IPS-15b (cell line): ENCODE measurements at regions not wholly inside any gene's neighbourhood (a gene's known extent, or its start where the extent isn't known, plus 50 kb on each side); places are given as distances from the start of the nearest gene placed in this dataset.
"Not testable (repeated sequence)": the region's sequence is repeated elsewhere in the genome, so short reads cannot be mapped to it uniquely, and the experiment has no call there.

Source experiments
- H3K27me3 ChIP-seq: one replicate; pipeline ENCODE4 v1.6.1; 2013; ENCODE audit warnings: low read length; ENCODE audit not compliant: control insufficient read depth, insufficient read depth
- H3K36me3 ChIP-seq: one replicate; pipeline ENCODE4 v1.6.1; 2013; ENCODE audit warnings: low read length; ENCODE audit not compliant: control insufficient read depth, insufficient read depth
- H3K4me1 ChIP-seq: one replicate; pipeline ENCODE4 v1.6.1; 2013; ENCODE audit warnings: mild to moderate bottlenecking, low read length; ENCODE audit not compliant: control insufficient read depth, insufficient read depth
- H3K4me3 ChIP-seq: one replicate; pipeline ENCODE4 v1.5.1; 2013; ENCODE audit warnings: low read depth, low read length
- H3K9ac ChIP-seq: one replicate; pipeline ENCODE4 v1.6.1; 2013; ENCODE audit warnings: low read depth, mild to moderate bottlenecking, low read length
- H3K9me3 ChIP-seq: one replicate; pipeline ENCODE4 v1.6.1; 2013; ENCODE audit warnings: mild to moderate bottlenecking, low read length; ENCODE audit not compliant: control insufficient read depth, insufficient read depth

- Histone ChIP-seq H3K4me3 (no peak overlapping the region), H3K9ac (no peak overlapping the region), H3K9me3 (no peaks in the 10 kb centered on the region), H3K4me1 (no peaks in the 10 kb centered on the region), H3K27me3 (no peaks in the 10 kb centered on the region), H3K36me3 (no peaks in the 10 kb centered on the region)
Observed at GRCh38 chr12:105672121-105672975, 341.9 kb downstream of the C12orf75 start.

GRCh38 chr12:105674871-105675699 is 344.6 kb downstream of the C12orf75 start:
- Histone ChIP-seq H3K36me3 (no peaks in the 10 kb centered on the region), H3K4me1 (no peaks in the 10 kb centered on the region), H3K4me3 (no peak overlapping the region), H3K9me3 (no peaks in the 10 kb centered on the region), H3K27me3 (no peaks in the 10 kb centered on the region), H3K9ac (no peak overlapping the region)

- H3K27me3 ChIP-seq, result no peaks in the 10 kb centered on the region
- H3K9me3 ChIP-seq, result no peaks in the 10 kb centered on the region
- H3K4me3 ChIP-seq, result no peak overlapping the region
- no peaks in the 10 kb centered on the region for H3K36me3 ChIP-seq
- no peaks in the 10 kb centered on the region for H3K4me1 ChIP-seq
- no peak overlapping the region for H3K9ac ChIP-seq
Observed at GRCh38 chr12:105676694-105677093, 346.2 kb downstream of the C12orf75 start.

GRCh38 chr12:105677672-105678071 is 347.2 kb downstream of the C12orf75 start:
- no peak overlapping the region for H3K4me3 ChIP-seq
- H3K9me3 ChIP-seq, result no peaks in the 10 kb centered on the region
- H3K36me3 ChIP-seq, result no peaks in the 10 kb centered on the region
- no peaks in the 10 kb centered on the region for H3K4me1 ChIP-seq
- no peaks in the 10 kb centered on the region for H3K27me3 ChIP-seq
- H3K9ac ChIP-seq, result no peak overlapping the region

- no peak overlapping the region for H3K9ac ChIP-seq
- no peaks in the 10 kb centered on the region for H3K4me1 ChIP-seq
- H3K4me3 ChIP-seq, result no peak overlapping the region
- H3K27me3 ChIP-seq, result no peaks in the 10 kb centered on the region
- H3K9me3 ChIP-seq, result no peaks in the 10 kb centered on the region
- H3K36me3 ChIP-seq, result no peaks in the 10 kb centered on the region
Observed at GRCh38 chr12:105679982-105680381, 349.5 kb downstream of the C12orf75 start.

GRCh38 chr12:105681341-105681740 is 350.9 kb downstream of the C12orf75 start:
- Histone ChIP-seq H3K27me3 (no peaks in the 10 kb centered on the region), H3K9ac (no peak overlapping the region), H3K36me3 (no peaks in the 10 kb centered on the region)

GRCh38 chr12:105682821-105683220 is 352.3 kb downstream of the C12orf75 start:
- not testable (repeated sequence) for H3K9me3 ChIP-seq, H3K4me3 ChIP-seq, H3K27me3 ChIP-seq, H3K4me1 ChIP-seq, H3K9ac ChIP-seq, H3K36me3 ChIP-seq

More at GRCh38 chr12:105681341-105681740, 350.9 kb downstream of the C12orf75 start:
- Histone ChIP-seq H3K9me3 (no peaks in the 10 kb centered on the region), H3K4me3 (no peak overlapping the region), H3K4me1 (no peaks in the 10 kb centered on the region)

- not testable (repeated sequence) for H3K9ac ChIP-seq, H3K36me3 ChIP-seq, H3K9me3 ChIP-seq, H3K27me3 ChIP-seq, H3K4me3 ChIP-seq, H3K4me1 ChIP-seq
Observed at GRCh38 chr12:105683836-105684235, 353.3 kb downstream of the C12orf75 start.

GRCh38 chr12:105698075-105698474 is 367.6 kb downstream of the C12orf75 start:
- Histone ChIP-seq H3K36me3 (no peaks in the 10 kb centered on the region), H3K4me3 (no peak overlapping the region), H3K9ac (no peak overlapping the region), H3K9me3 (no peaks in the 10 kb centered on the region), H3K4me1 (no peaks in the 10 kb centered on the region), H3K27me3 (no peaks in the 10 kb centered on the region)

GRCh38 chr12:105699209-105699608 is 368.7 kb downstream of the C12orf75 start:
- no peak overlapping the region for H3K9ac ChIP-seq
- H3K36me3 ChIP-seq, result no peaks in the 10 kb centered on the region
- H3K4me3 ChIP-seq, result no peak overlapping the region
- H3K9me3 ChIP-seq, result no peaks in the 10 kb centered on the region
- no peaks in the 10 kb centered on the region for H3K27me3 ChIP-seq
- no peaks in the 10 kb centered on the region for H3K4me1 ChIP-seq

- Histone ChIP-seq H3K9me3 (no peaks in the 10 kb centered on the region), H3K4me3 (no peak overlapping the region), H3K36me3 (no peaks in the 10 kb centered on the region), H3K9ac (no peak overlapping the region), H3K27me3 (no peaks in the 10 kb centered on the region), H3K4me1 (no peaks in the 10 kb centered on the region)
Observed at GRCh38 chr12:105704787-105705186, 374.3 kb downstream of the C12orf75 start.

GRCh38 chr12:105705235-105705634 is 374.7 kb downstream of the C12orf75 start:
- no peak overlapping the region for H3K4me3 ChIP-seq
- H3K9ac ChIP-seq, result no peak overlapping the region
- no peaks in the 10 kb centered on the region for H3K36me3 ChIP-seq
- no peaks in the 10 kb centered on the region for H3K9me3 ChIP-seq
- no peaks in the 10 kb centered on the region for H3K27me3 ChIP-seq
- H3K4me1 ChIP-seq, result no peaks in the 10 kb centered on the region
